ENCODE measurements at regions not wholly inside any gene's neighbourhood (a gene's known extent, or its start where the extent isn't known, plus 50 kb on each side); places are given as distances from the start of the nearest gene placed in this dataset.
A peak's percentile ranks its signal among the peaks of the same experiment; 100 is the strongest.
"Not testable (repeated sequence)": the region's sequence is repeated elsewhere in the genome, so short reads cannot be mapped to it uniquely, and the experiment has no call there.

DNA sequence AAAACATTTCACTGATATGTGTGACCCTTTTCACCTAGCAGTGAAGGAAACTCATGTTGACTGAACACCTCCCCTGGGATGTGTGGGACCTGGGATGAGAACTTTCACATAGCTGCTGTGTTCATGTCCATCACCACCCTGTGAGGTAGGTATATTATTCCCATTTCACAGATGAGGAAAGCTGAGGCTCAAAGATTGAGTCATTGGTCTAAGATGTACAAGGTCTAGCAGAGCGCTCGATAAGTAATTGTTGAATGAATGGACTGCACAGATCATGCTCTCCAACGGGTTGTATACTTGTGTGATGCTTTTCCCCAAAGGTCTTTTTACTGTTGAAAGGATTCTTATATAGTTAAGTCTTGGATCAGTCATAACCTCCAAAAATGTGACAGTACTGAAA lies 75.6 kb upstream of the TSC22D1 start:
- Mint-ChIP-seq H3K27me3 (ENCODE audit: unreplicated experiment) (no peaks in the 10 kb centered on the region), H3K4me1 (ENCODE audit: unreplicated experiment) (no peaks in the 10 kb centered on the region), H3K27ac (ENCODE audit: unreplicated experiment) (no peak overlapping the region), H3K9me3 (ENCODE audit: unreplicated experiment) (no peaks in the 10 kb centered on the region), H3K36me3 (ENCODE audit: unreplicated experiment) (no peaks in the 10 kb centered on the region), H3K4me3 (ENCODE audit: unreplicated experiment) (no peak overlapping the region)
- no peak for TF ChIP-seq CTCF (IDR thresholded peaks at IDR 0.05)
- no peak for DNase-seq (ENCODE audit: extremely low spot score, unreplicated experiment)

GRCh38 chr13:44651209-44651608 lies 75.1 kb upstream of the TSC22D1 start:
- no peak overlapping the region for H3K27ac Mint-ChIP-seq (ENCODE audit: unreplicated experiment)
- H3K9me3 Mint-ChIP-seq (ENCODE audit: unreplicated experiment), result no peaks in the 10 kb centered on the region
- H3K4me1 Mint-ChIP-seq (ENCODE audit: unreplicated experiment), result no peaks in the 10 kb centered on the region
- H3K27me3 Mint-ChIP-seq (ENCODE audit: unreplicated experiment), result no peaks in the 10 kb centered on the region
- H3K4me3 Mint-ChIP-seq (ENCODE audit: unreplicated experiment), result no peak overlapping the region
- no peak for TF ChIP-seq CTCF (IDR thresholded peaks at IDR 0.05)
- no peaks in the 10 kb centered on the region for H3K36me3 Mint-ChIP-seq (ENCODE audit: unreplicated experiment)
- DNase-seq (ENCODE audit: extremely low spot score, unreplicated experiment), result no peak

- no peak for TF ChIP-seq CTCF (IDR thresholded peaks at IDR 0.05)
- no peaks in the 10 kb centered on the region for H3K4me1 Mint-ChIP-seq (ENCODE audit: unreplicated experiment)
- no peak overlapping the region for H3K27ac Mint-ChIP-seq (ENCODE audit: unreplicated experiment)
- H3K27me3 Mint-ChIP-seq (ENCODE audit: unreplicated experiment), result no peaks in the 10 kb centered on the region
- H3K4me3 Mint-ChIP-seq (ENCODE audit: unreplicated experiment), result no peak overlapping the region
- no peaks in the 10 kb centered on the region for H3K36me3 Mint-ChIP-seq (ENCODE audit: unreplicated experiment)
- no peak for DNase-seq (ENCODE audit: extremely low spot score, unreplicated experiment)
- H3K9me3 Mint-ChIP-seq (ENCODE audit: unreplicated experiment), result no peaks in the 10 kb centered on the region
These were observed 73.7 kb upstream of the TSC22D1 start for GRCh38 chr13:44649834-44650233.

- H3K27ac Mint-ChIP-seq (ENCODE audit: unreplicated experiment), result no peak overlapping the region
- no peaks in the 10 kb centered on the region for H3K36me3 Mint-ChIP-seq (ENCODE audit: unreplicated experiment)
- H3K27me3 Mint-ChIP-seq (ENCODE audit: unreplicated experiment), result no peaks in the 10 kb centered on the region
- H3K9me3 Mint-ChIP-seq (ENCODE audit: unreplicated experiment), result no peaks in the 10 kb centered on the region
- no peak for DNase-seq (ENCODE audit: extremely low spot score, unreplicated experiment)
- TF ChIP-seq CTCF (IDR thresholded peaks at IDR 0.05), result no peak
- no peaks in the 10 kb centered on the region for H3K4me1 Mint-ChIP-seq (ENCODE audit: unreplicated experiment)
- no peak overlapping the region for H3K4me3 Mint-ChIP-seq (ENCODE audit: unreplicated experiment)
These were observed 72.9 kb upstream of the TSC22D1 start for GRCh38 chr13:44649104-44649428.

DNA sequence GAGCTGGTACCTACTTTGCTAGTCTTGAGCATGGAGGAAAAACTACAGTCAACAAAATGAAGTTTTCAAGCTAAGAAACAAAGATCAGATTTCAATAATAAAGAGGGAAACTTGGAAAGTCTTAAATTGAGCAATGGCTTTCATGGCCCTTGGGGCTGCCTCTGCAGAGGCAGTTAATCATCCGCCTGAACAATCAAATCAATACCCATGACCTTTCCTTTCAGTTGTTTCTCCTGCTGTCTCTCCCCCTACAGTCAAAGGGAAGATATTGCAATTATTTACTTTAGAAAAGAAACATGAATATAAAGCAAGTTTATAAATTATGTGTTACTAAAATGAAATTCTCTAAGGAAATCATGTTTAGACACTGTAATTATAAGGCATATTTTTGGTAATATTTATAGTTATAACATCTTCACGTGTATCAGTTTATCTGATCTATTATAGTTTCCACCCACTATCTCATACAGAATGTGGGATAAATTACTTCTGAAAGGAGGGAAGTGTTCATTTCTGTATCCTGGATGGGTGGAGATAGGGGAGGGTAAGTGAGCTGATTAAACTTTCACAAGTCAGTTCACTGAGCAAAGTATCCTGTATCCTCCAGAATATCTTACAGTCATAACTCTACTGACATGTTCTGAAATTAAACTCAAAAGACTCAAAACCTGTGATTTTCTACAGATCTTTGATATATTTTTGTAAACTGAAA lies 72.4 kb upstream of the TSC22D1 start:
- no peaks in the 10 kb centered on the region for H3K36me3 Mint-ChIP-seq (ENCODE audit: unreplicated experiment)
- no peak for DNase-seq (ENCODE audit: extremely low spot score, unreplicated experiment)
- no peaks in the 10 kb centered on the region for H3K27me3 Mint-ChIP-seq (ENCODE audit: unreplicated experiment)
- no peaks in the 10 kb centered on the region for H3K4me1 Mint-ChIP-seq (ENCODE audit: unreplicated experiment)
- no peak overlapping the region for H3K4me3 Mint-ChIP-seq (ENCODE audit: unreplicated experiment)
- TF ChIP-seq CTCF (IDR thresholded peaks at IDR 0.05), result peak; percentile 44
- H3K27ac Mint-ChIP-seq (ENCODE audit: unreplicated experiment), result no peak overlapping the region
- H3K9me3 Mint-ChIP-seq (ENCODE audit: unreplicated experiment), result no peaks in the 10 kb centered on the region

GRCh38 chr13:44647560-44647959 lies 71.4 kb upstream of the TSC22D1 start:
- H3K27ac Mint-ChIP-seq (ENCODE audit: unreplicated experiment); H3K9me3 Mint-ChIP-seq (ENCODE audit: unreplicated experiment); H3K4me1 Mint-ChIP-seq (ENCODE audit: unreplicated experiment); DNase-seq (ENCODE audit: extremely low spot score, unreplicated experiment); H3K4me3 Mint-ChIP-seq (ENCODE audit: unreplicated experiment); H3K36me3 Mint-ChIP-seq (ENCODE audit: unreplicated experiment); H3K27me3 Mint-ChIP-seq (ENCODE audit: unreplicated experiment): not testable (repeated sequence)

Measured in osteocyte (in vitro differentiated cells).